Neuronal stem cell (in vitro differentiated cells): ENCODE measurements at regions not wholly inside any gene's neighbourhood (a gene's known extent, or its start where the extent isn't known, plus 50 kb on each side); places are given as distances from the start of the nearest gene placed in this dataset.

ENCODE experiments used
- DNase-seq: peaks from one replicate; pipeline ENCODE4 v3.0.0-alpha.2; 2013; ENCODE audit warnings: low spot score
- H2AFZ ChIP-seq: one replicate; pipeline ENCODE4 v1.6.1; 2013; ENCODE audit warnings: mild to moderate bottlenecking, low read length, inconsistent platforms
- H2AK5ac ChIP-seq: 2 replicates; pipeline ENCODE4 v1.6.1; 2013; ENCODE audit warnings: low read depth, mild to moderate bottlenecking, inconsistent platforms, low read length, moderate library complexity, mixed read lengths
- H2BK120ac ChIP-seq: 2 replicates; pipeline ENCODE4 v1.6.1; 2013; ENCODE audit warnings: low read depth, mild to moderate bottlenecking, inconsistent platforms, low read length, moderate library complexity, mixed read lengths
- H2BK12ac ChIP-seq: one replicate; pipeline ENCODE4 v1.6.1; 2013; ENCODE audit warnings: low read length, inconsistent platforms
- H2BK15ac ChIP-seq: 2 replicates; pipeline ENCODE4 v1.6.1; 2013; ENCODE audit warnings: mild to moderate bottlenecking, low read length, inconsistent platforms, mixed read lengths
- H2BK5ac ChIP-seq: one replicate; pipeline ENCODE4 v1.6.1; 2013; ENCODE audit warnings: inconsistent platforms, mild to moderate bottlenecking, low read length, moderate library complexity
- H3K14ac ChIP-seq: one replicate; pipeline ENCODE4 v1.6.1; 2013; ENCODE audit warnings: low read length, inconsistent platforms
- H3K18ac ChIP-seq: 2 replicates; pipeline ENCODE4 v1.6.1; 2013; ENCODE audit warnings: low read length, inconsistent platforms
- H3K23ac ChIP-seq: 2 replicates; pipeline ENCODE4 v1.6.1; 2013; ENCODE audit warnings: low read depth, mild to moderate bottlenecking, mixed read lengths, low read length, inconsistent platforms; ENCODE audit not compliant: poor library complexity
- H3K27ac ChIP-seq: replicated peaks from 3 replicates; pipeline ENCODE4 v1.5.1; 2013; ENCODE audit warnings: low read length, inconsistent platforms
- H3K27me3 ChIP-seq, 3 experiments: 2 replicates each; pipeline ENCODE4 v1.6.1; 2013; ENCODE audit warnings: low read length in 3 of 3, mild to moderate bottlenecking in 2 of 3, inconsistent platforms in 1 of 3, low read depth in 1 of 3, mixed read lengths in 1 of 3, moderate library complexity in 1 of 3; ENCODE audit not compliant: control insufficient read depth in 3 of 3, insufficient read depth in 3 of 3
- H3K36me3 ChIP-seq, 2 donors: replicated peaks in 1 of 2; 2 replicates each; pipeline ENCODE4 v1.6.1; 2013; ENCODE audit warnings: low read length in 2 of 2; ENCODE audit not compliant: control insufficient read depth in 2 of 2, insufficient read depth in 2 of 2
- H3K4ac ChIP-seq: 2 replicates; pipeline ENCODE4 v1.6.1; 2013; ENCODE audit warnings: inconsistent platforms, mild to moderate bottlenecking, low read length, moderate library complexity
- H3K4me1 ChIP-seq, 2 donors: 1 replicate in 1 of 2; 2 replicates in 1 of 2; pipeline ENCODE4 v1.6.1; 2013; ENCODE audit warnings: low read length in 2 of 2, low read depth in 1 of 2; ENCODE audit not compliant: control insufficient read depth in 2 of 2, insufficient read depth in 1 of 2
- H3K4me2 ChIP-seq: one replicate; pipeline ENCODE4 v1.6.1; 2013; ENCODE audit warnings: mild to moderate bottlenecking, low read length, inconsistent platforms; ENCODE audit not compliant: insufficient read depth, poor library complexity, severe bottlenecking
- H3K4me3 ChIP-seq, 2 donors: 2 replicates each; pipeline ENCODE4 v1.5.1; 2013; ENCODE audit warnings: low read length in 2 of 2, mild to moderate bottlenecking in 2 of 2, inconsistent platforms in 1 of 2, moderate library complexity in 1 of 2
- H3K79me1 ChIP-seq: one replicate; pipeline ENCODE4 v1.6.1; 2013; ENCODE audit warnings: low read depth, mild to moderate bottlenecking, inconsistent platforms, low read length, moderate library complexity
- H3K9ac ChIP-seq: one replicate; pipeline ENCODE4 v1.6.1; 2013; ENCODE audit warnings: mild to moderate bottlenecking, low read depth, low read length, inconsistent platforms; ENCODE audit not compliant: poor library complexity
- H3K9me3 ChIP-seq, 2 donors: replicated peaks in 1 of 2; 2 replicates each; pipeline versions ENCODE3 to v1.6.1; 2013; ENCODE audit warnings: low read length in 2 of 2, mild to moderate bottlenecking in 2 of 2, inconsistent platforms in 1 of 2, low read depth in 1 of 2, mixed read lengths in 1 of 2, moderate library complexity in 1 of 2; ENCODE audit not compliant: control insufficient read depth in 2 of 2, insufficient read depth in 1 of 2
- H4K8ac ChIP-seq: one replicate; pipeline ENCODE4 v1.6.1; 2013; ENCODE audit warnings: low read depth, mild to moderate bottlenecking, inconsistent platforms, low read length, moderate library complexity
- H4K91ac ChIP-seq: one replicate; pipeline ENCODE4 v1.6.1; 2013; ENCODE audit warnings: low read length, low read depth, mild to moderate bottlenecking, inconsistent platforms; ENCODE audit not compliant: poor library complexity
- WGBS, 2 donors: extraction: QIAGEN DNeasy Blood & Tissue Kit; methylation state at CpG; one replicate each; pipeline ENCODE4 v1.1.7; 2013; ENCODE audit warnings: missing lambda C conversion rate in 2 of 2, mixed read lengths in 1 of 2; ENCODE audit not compliant: insufficient read length in 2 of 2, insufficient replicate concordance in 1 of 2; ENCODE audit errors: extremely low coverage in 2 of 2; 5-methylcytosine and 5-hydroxymethylcytosine counted together

- Histone ChIP-seq H4K91ac (no peak overlapping the region), H3K4ac (no peak overlapping the region), H3K36me3 (no peaks in the 10 kb centered on the region), H3K9me3 (no peaks in the 10 kb centered on the region), H3K27me3 (no peaks in the 10 kb centered on the region), H3K4me2 (no peak overlapping the region), H2AFZ (no peak overlapping the region), H3K4me3 (no peak overlapping the region), H3K27ac (no peak overlapping the region), H3K18ac (no peak overlapping the region), H2BK120ac (no peak overlapping the region), H2BK15ac (no peak overlapping the region), H2BK12ac (no peak overlapping the region), H3K23ac (no peak overlapping the region), H3K14ac (no peak overlapping the region), H3K9ac (no peak overlapping the region), H4K8ac (no peak overlapping the region), H3K4me1 (peaks cover 0 to 1% of the 10 kb centered on the region in 2 donors), H2BK5ac (no peak overlapping the region), H2AK5ac (no peak overlapping the region), H3K79me1 (no peaks in the 10 kb centered on the region)
- DNase-seq: no peak
- WGBS, 2 donors: no CpG with 5 or more reads among the region's 3 CpGs
Measured at GRCh38 chr9:12874395-12874794, 99.6 kb downstream of the LURAP1L start.

- Histone ChIP-seq H3K79me1 (no peaks in the 10 kb centered on the region), H2BK120ac (no peak overlapping the region), H2BK15ac (no peak overlapping the region), H3K27ac (no peak overlapping the region), H3K9ac (no peak overlapping the region), H3K4me2 (no peak overlapping the region), H2BK5ac (no peak overlapping the region), H3K4ac (no peak overlapping the region), H3K14ac (no peak overlapping the region), H2BK12ac (no peak overlapping the region), H4K8ac (no peak overlapping the region), H3K9me3 (no peaks in the 10 kb centered on the region), H3K23ac (no peak overlapping the region), H3K4me3 (no peak overlapping the region), H3K27me3 (no peaks in the 10 kb centered on the region), H4K91ac (no peak overlapping the region), H2AK5ac (no peak overlapping the region), H2AFZ (peak overlapping the region; percentile 13), H3K18ac (no peak overlapping the region), H3K36me3 (no peaks in the 10 kb centered on the region), H3K4me1 (peaks cover 0 to 1% of the 10 kb centered on the region in 2 donors)
- DNase-seq: no peak
Measured at GRCh38 chr9:12875191-12875590, 100.4 kb downstream of the LURAP1L start.

GRCh38 chr9:12876872-12877271 lies 102.1 kb downstream of the LURAP1L start:
- Histone ChIP-seq H3K23ac (no peak overlapping the region), H2BK15ac (no peak overlapping the region), H3K4me1 (peaks cover 0 to 1% of the 10 kb centered on the region in 2 donors), H3K4me3 (no peak overlapping the region), H3K4ac (no peak overlapping the region), H2AFZ (no peak overlapping the region), H4K8ac (no peak overlapping the region), H3K27ac (no peak overlapping the region), H3K79me1 (no peaks in the 10 kb centered on the region), H3K36me3 (no peaks in the 10 kb centered on the region), H2BK120ac (no peak overlapping the region), H3K14ac (no peak overlapping the region), H2BK12ac (no peak overlapping the region), H4K91ac (no peak overlapping the region), H3K9me3 (no peaks in the 10 kb centered on the region), H3K27me3 (no peaks in the 10 kb centered on the region), H3K9ac (no peak overlapping the region), H3K4me2 (no peak overlapping the region), H2AK5ac (no peak overlapping the region), H3K18ac (no peak overlapping the region), H2BK5ac (no peak overlapping the region)
- no peak for DNase-seq
- WGBS, 2 donors: no CpG with 5 or more reads among the region's 2 CpGs

- no peak overlapping the region for H2BK120ac ChIP-seq
- no peak overlapping the region for H3K9ac ChIP-seq
- H3K4me1 ChIP-seq: no peaks in the 10 kb centered on the region
- H3K4me3 ChIP-seq: no peak overlapping the region
- no peak overlapping the region for H2BK15ac ChIP-seq
- DNase-seq: no peak
- H4K91ac ChIP-seq: no peak overlapping the region
- no peak overlapping the region for H3K27ac ChIP-seq
- H3K27me3 ChIP-seq: no peaks in the 10 kb centered on the region
- H3K79me1 ChIP-seq: no peaks in the 10 kb centered on the region
- H3K4me2 ChIP-seq: no peak overlapping the region
- H2AFZ ChIP-seq: no peak overlapping the region
- no peak overlapping the region for H2BK12ac ChIP-seq
- H3K14ac ChIP-seq: no peak overlapping the region
- no peaks in the 10 kb centered on the region for H3K9me3 ChIP-seq
- H2BK5ac ChIP-seq: no peak overlapping the region
- H2AK5ac ChIP-seq: no peak overlapping the region
- WGBS, 2 donors: no CpG with 5 or more reads among the region's 5 CpGs
- H4K8ac ChIP-seq: no peak overlapping the region
- H3K23ac ChIP-seq: no peak overlapping the region
- no peaks in the 10 kb centered on the region for H3K36me3 ChIP-seq
- no peak overlapping the region for H3K4ac ChIP-seq
- no peak overlapping the region for H3K18ac ChIP-seq
Measured at GRCh38 chr9:12878351-12878978, 103.6 kb downstream of the LURAP1L start.
